Osteoblast (primary cell): ENCODE measurements at regions not wholly inside any gene's neighbourhood (a gene's known extent, or its start where the extent isn't known, plus 50 kb on each side); places are given as distances from the start of the nearest gene placed in this dataset.

Experiments
- DNase-seq: peaks from one replicate; pipeline ENCODE4 v3.0.0; 2011; ENCODE audit warnings: low spot score, mixed read lengths; ENCODE audit not compliant: insufficient read length; ENCODE audit errors: missing footprints
- H2AFZ ChIP-seq: 2 replicates; pipeline ENCODE4 v1.6.0; 2011; ENCODE audit warnings: mild to moderate bottlenecking, low read length
- H3K27ac ChIP-seq: 2 replicates; pipeline ENCODE4 v1.5.1; 2011; ENCODE audit warnings: mild to moderate bottlenecking, low read depth, low read length, moderate library complexity
- H3K27me3 ChIP-seq: 2 replicates; pipeline ENCODE4 v1.6.0; 2012; ENCODE audit warnings: mild to moderate bottlenecking, control low read depth, inconsistent platforms, low read length, moderate library complexity; ENCODE audit not compliant: insufficient read depth
- H3K36me3 ChIP-seq: 2 replicates; pipeline ENCODE4 v1.5.1; 2011; ENCODE audit warnings: mild to moderate bottlenecking, low read length, control low read depth, moderate library complexity; ENCODE audit not compliant: insufficient read depth
- H3K4me1 ChIP-seq: 2 replicates; pipeline ENCODE4 v1.5.1; 2011; ENCODE audit warnings: mild to moderate bottlenecking, low read length, control low read depth, moderate library complexity; ENCODE audit not compliant: insufficient read depth
- H3K4me2 ChIP-seq: 2 replicates; pipeline ENCODE4 v1.6.0; 2011; ENCODE audit warnings: mild to moderate bottlenecking, low read length; ENCODE audit not compliant: insufficient read depth
- H3K4me3 ChIP-seq: fragments of 200-600 bp; sonication (generic); 3 replicates; pipeline ENCODE4 v1.5.1; 2012; ENCODE audit warnings: mild to moderate bottlenecking, low read length, inconsistent platforms; ENCODE audit not compliant: insufficient read depth
- H3K79me2 ChIP-seq: 2 replicates; pipeline ENCODE4 v1.6.0; 2012; ENCODE audit warnings: mild to moderate bottlenecking, low read length, control low read depth, inconsistent platforms; ENCODE audit not compliant: insufficient read depth
- H3K9me3 ChIP-seq: 2 replicates; pipeline ENCODE4 v1.5.1; 2011; ENCODE audit warnings: low read depth, low read length, control low read depth
- H4K20me1 ChIP-seq: 2 replicates; pipeline ENCODE4 v1.6.0; 2012; ENCODE audit warnings: mild to moderate bottlenecking, low read length, control low read depth; ENCODE audit not compliant: insufficient read depth
- CTCF ChIP-seq: IDR thresholded peaks from 2 replicates; pipeline ENCODE4 v1.5.1; 2011; ENCODE audit warnings: mild to moderate bottlenecking, low read depth, low read length, moderate library complexity; ENCODE audit errors: extremely low read depth

GRCh38 chr3:81094986-81095385, 666.5 kb downstream of the GBE1 start:
- Histone ChIP-seq H4K20me1 (no peaks in the 10 kb centered on the region), H3K79me2 (no peaks in the 10 kb centered on the region), H3K4me2 (no peak overlapping the region), H3K36me3 (no peaks in the 10 kb centered on the region), H2AFZ (no peak overlapping the region), H3K9me3 (no peaks in the 10 kb centered on the region), H3K4me3 (no peak overlapping the region), H3K4me1 (no peaks in the 10 kb centered on the region), H3K27me3 (no peaks in the 10 kb centered on the region), H3K27ac (no peak overlapping the region)
- TF ChIP-seq CTCF = no peak
- DNase-seq = no peak

GRCh38 chr3:81087607-81088006, 673.8 kb downstream of the GBE1 start:
- Histone ChIP-seq H3K4me2 (no peak overlapping the region), H3K4me3 (no peak overlapping the region), H3K9me3 (no peaks in the 10 kb centered on the region), H3K79me2 (no peaks in the 10 kb centered on the region), H3K36me3 (no peaks in the 10 kb centered on the region), H3K27ac (no peak overlapping the region), H3K27me3 (no peaks in the 10 kb centered on the region), H3K4me1 (no peaks in the 10 kb centered on the region), H2AFZ (no peak overlapping the region), H4K20me1 (no peaks in the 10 kb centered on the region)
- TF ChIP-seq CTCF = no peak
- no peak for DNase-seq

- Histone ChIP-seq H3K36me3 (no peaks in the 10 kb centered on the region), H3K27ac (no peak overlapping the region), H3K27me3 (no peaks in the 10 kb centered on the region), H3K4me3 (no peak overlapping the region), H3K4me2 (no peak overlapping the region), H4K20me1 (no peaks in the 10 kb centered on the region), H2AFZ (no peak overlapping the region), H3K4me1 (no peaks in the 10 kb centered on the region), H3K9me3 (no peaks in the 10 kb centered on the region), H3K79me2 (no peaks in the 10 kb centered on the region)
- TF ChIP-seq CTCF = no peak
- no peak for DNase-seq
Measured at GRCh38 chr3:81086348-81086747, 675.1 kb downstream of the GBE1 start.

GRCh38 chr3:81080608-81081007, 680.8 kb downstream of the GBE1 start:
- no peaks in the 10 kb centered on the region for H3K4me1 ChIP-seq

More at GRCh38 chr3:81080608-81081007, 680.8 kb downstream of the GBE1 start:
- Histone ChIP-seq H2AFZ (no peak overlapping the region), H3K9me3 (no peaks in the 10 kb centered on the region), H3K4me3 (no peak overlapping the region), H3K27me3 (no peaks in the 10 kb centered on the region), H3K27ac (no peak overlapping the region), H3K36me3 (no peaks in the 10 kb centered on the region), H4K20me1 (no peaks in the 10 kb centered on the region), H3K79me2 (no peaks in the 10 kb centered on the region), H3K4me2 (no peak overlapping the region)
- no peak for TF ChIP-seq CTCF
- no peak for DNase-seq
